ENCODE measurements at regions not wholly inside any gene's neighbourhood (a gene's known extent, or its start where the extent isn't known, plus 50 kb on each side); places are given as distances from the start of the nearest gene placed in this dataset.

DNA sequence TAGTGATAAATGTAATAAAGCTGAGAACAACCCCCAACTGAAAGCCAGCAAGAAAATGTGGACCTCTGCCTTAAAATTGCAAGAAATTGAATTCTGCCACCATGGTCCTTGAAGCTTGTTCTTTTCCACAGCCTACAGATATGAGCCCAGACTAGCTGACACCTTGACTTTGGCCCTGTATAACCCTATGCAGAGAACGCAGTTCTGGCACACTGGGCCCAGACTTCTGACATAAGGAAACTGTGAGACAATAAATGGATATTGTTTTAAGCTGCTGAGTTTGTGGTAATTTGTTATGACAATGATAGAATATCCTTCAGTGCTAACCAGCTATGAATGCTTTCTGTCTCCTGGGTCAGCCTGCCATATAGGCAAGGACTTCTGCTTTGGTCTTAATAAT is 315.6 kb upstream of the RIOK2 start:
- Histone ChIP-seq H3K4me3 (replicated peaks; ENCODE audit: insufficient read depth, low read length) (no peak overlapping the region), H3K27me3 (ENCODE audit: insufficient read depth, poor library complexity, severe bottlenecking) (no peaks in the 10 kb centered on the region), H3K27ac (replicated peaks) (no peak overlapping the region)
- TF ChIP-seq POLR2AphosphoS5 (IDR thresholded peaks at IDR 0.05; ENCODE audit: low read depth) (no peak), GABPA (IDR thresholded peaks at IDR 0.05; ENCODE audit: low read depth) (no peak), SPI1 (IDR thresholded peaks at IDR 0.05; ENCODE audit: borderline replicate concordance, low read depth) (no peak)
- TF ChIP-seq, protein P1, sequence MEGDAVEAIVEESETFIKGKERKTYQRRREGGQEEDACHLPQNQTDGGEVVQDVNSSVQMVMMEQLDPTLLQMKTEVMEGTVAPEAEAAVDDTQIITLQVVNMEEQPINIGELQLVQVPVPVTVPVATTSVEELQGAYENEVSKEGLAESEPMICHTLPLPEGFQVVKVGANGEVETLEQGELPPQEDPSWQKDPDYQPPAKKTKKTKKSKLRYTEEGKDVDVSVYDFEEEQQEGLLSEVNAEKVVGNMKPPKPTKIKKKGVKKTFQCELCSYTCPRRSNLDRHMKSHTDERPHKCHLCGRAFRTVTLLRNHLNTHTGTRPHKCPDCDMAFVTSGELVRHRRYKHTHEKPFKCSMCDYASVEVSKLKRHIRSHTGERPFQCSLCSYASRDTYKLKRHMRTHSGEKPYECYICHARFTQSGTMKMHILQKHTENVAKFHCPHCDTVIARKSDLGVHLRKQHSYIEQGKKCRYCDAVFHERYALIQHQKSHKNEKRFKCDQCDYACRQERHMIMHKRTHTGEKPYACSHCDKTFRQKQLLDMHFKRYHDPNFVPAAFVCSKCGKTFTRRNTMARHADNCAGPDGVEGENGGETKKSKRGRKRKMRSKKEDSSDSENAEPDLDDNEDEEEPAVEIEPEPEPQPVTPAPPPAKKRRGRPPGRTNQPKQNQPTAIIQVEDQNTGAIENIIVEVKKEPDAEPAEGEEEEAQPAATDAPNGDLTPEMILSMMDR (IDR thresholded peaks at IDR 0.05; ENCODE audit: insufficient read depth, low read length): no peak
- TF ChIP-seq, protein P2, sequence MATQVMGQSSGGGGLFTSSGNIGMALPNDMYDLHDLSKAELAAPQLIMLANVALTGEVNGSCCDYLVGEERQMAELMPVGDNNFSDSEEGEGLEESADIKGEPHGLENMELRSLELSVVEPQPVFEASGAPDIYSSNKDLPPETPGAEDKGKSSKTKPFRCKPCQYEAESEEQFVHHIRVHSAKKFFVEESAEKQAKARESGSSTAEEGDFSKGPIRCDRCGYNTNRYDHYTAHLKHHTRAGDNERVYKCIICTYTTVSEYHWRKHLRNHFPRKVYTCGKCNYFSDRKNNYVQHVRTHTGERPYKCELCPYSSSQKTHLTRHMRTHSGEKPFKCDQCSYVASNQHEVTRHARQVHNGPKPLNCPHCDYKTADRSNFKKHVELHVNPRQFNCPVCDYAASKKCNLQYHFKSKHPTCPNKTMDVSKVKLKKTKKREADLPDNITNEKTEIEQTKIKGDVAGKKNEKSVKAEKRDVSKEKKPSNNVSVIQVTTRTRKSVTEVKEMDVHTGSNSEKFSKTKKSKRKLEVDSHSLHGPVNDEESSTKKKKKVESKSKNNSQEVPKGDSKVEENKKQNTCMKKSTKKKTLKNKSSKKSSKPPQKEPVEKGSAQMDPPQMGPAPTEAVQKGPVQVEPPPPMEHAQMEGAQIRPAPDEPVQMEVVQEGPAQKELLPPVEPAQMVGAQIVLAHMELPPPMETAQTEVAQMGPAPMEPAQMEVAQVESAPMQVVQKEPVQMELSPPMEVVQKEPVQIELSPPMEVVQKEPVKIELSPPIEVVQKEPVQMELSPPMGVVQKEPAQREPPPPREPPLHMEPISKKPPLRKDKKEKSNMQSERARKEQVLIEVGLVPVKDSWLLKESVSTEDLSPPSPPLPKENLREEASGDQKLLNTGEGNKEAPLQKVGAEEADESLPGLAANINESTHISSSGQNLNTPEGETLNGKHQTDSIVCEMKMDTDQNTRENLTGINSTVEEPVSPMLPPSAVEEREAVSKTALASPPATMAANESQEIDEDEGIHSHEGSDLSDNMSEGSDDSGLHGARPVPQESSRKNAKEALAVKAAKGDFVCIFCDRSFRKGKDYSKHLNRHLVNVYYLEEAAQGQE (IDR thresholded peaks at IDR 0.05; ENCODE audit: insufficient replicate concordance, low read depth): no peak
- DNase-seq (ENCODE audit: low read depth in 1 of 2, low spot score in 1 of 2): no peak

DNA sequence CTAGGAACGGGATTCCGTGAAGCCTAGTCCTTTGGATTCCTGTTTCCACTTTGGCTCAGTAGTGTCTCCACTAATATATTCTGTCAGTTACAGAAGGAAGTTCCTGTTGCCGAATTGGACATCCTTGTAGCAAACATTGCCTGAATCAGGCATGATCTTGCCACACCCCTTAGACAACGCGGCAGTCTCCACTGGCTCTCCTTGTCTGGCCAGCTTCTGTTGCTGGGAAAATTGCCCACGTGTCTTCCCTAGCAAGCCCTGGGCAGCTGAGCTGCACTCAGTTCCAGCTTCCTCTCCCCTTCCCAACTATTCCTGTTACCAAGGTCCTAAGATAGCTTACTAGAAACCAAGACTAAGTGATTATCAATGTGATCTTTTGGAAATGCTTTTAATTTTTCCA is 316.6 kb upstream of the RIOK2 start:
- no peaks in the 10 kb centered on the region for H3K27me3 ChIP-seq (ENCODE audit: insufficient read depth, poor library complexity, severe bottlenecking)
- H3K4me3 ChIP-seq (replicated peaks; ENCODE audit: insufficient read depth, low read length): no peak overlapping the region
- DNase-seq (ENCODE audit: low read depth in 1 of 2, low spot score in 1 of 2): no peak
- no peak overlapping the region for H3K27ac ChIP-seq (replicated peaks)
- TF ChIP-seq SPI1 (IDR thresholded peaks at IDR 0.05; ENCODE audit: borderline replicate concordance, low read depth) (no peak), POLR2AphosphoS5 (IDR thresholded peaks at IDR 0.05; ENCODE audit: low read depth) (no peak), GABPA (IDR thresholded peaks at IDR 0.05; ENCODE audit: low read depth) (no peak)
- TF ChIP-seq, protein P1 (IDR thresholded peaks at IDR 0.05; ENCODE audit: insufficient read depth, low read length): no peak
- TF ChIP-seq, protein P2 (IDR thresholded peaks at IDR 0.05; ENCODE audit: insufficient replicate concordance, low read depth): no peak

DNA sequence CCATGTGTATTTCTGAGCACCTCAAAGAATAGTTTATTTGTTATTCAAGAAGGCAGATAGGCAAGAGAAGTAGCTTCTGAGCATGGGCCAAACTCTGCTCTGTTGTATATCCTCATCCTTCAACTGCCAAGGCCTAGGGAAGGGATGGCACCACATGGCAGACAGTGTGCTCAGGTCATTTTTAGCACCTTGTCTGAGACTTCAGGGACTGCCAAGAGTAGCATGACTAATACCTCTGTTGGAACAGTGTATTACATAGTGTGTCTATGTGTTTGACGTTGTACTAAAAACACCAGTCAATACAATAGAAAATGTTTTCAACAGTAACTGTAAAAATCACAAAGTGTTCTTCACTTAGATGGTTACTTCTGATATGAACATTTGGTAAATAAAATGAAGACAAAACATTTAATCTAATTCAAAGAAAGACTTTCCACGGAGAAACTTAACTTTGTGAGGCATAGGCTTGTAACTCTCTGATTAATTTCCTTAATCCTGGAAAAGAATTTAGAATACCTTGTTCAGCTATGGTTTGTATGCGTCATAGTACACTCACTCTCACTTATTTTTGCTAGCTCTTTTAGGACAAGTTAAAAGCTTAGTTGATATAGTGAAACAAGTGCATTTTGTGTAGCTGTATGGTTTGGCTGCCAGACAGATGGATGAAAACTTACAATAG is 318.4 kb upstream of the RIOK2 start:
- Histone ChIP-seq H3K27me3 (ENCODE audit: insufficient read depth, poor library complexity, severe bottlenecking) (no peaks in the 10 kb centered on the region), H3K27ac (replicated peaks) (no peak overlapping the region), H3K4me3 (replicated peaks; ENCODE audit: insufficient read depth, low read length) (no peak overlapping the region)
- no peak for DNase-seq (ENCODE audit: low read depth in 1 of 2, low spot score in 1 of 2)
- TF ChIP-seq GABPA (IDR thresholded peaks at IDR 0.05; ENCODE audit: low read depth) (no peak), POLR2AphosphoS5 (IDR thresholded peaks at IDR 0.05; ENCODE audit: low read depth) (no peak), SPI1 (IDR thresholded peaks at IDR 0.05; ENCODE audit: borderline replicate concordance, low read depth) (no peak)
- TF ChIP-seq, protein P1 (IDR thresholded peaks at IDR 0.05; ENCODE audit: insufficient read depth, low read length): no peak
- TF ChIP-seq, protein P2 (IDR thresholded peaks at IDR 0.05; ENCODE audit: insufficient replicate concordance, low read depth): no peak
